RPMI8226 (cell line): ENCODE measurements at regions not wholly inside any gene's neighbourhood (a gene's known extent, or its start where the extent isn't known, plus 50 kb on each side); places are given as distances from the start of the nearest gene placed in this dataset.

Source experiments
- DNase-seq: peaks from one replicate; pipeline ENCODE4 v3.0.0-alpha.2; 2015

- no peak for DNase-seq
Observed at GRCh38 chr9:30661925-30662324, 1722.5 kb upstream of the ACO1 start.

- no peak for DNase-seq
Observed at GRCh38 chr9:30670805-30671562, 1713.5 kb upstream of the ACO1 start.

GRCh38 chr9:30673132-30673531 is 1711.3 kb upstream of the ACO1 start:
- no peak for DNase-seq

DNA sequence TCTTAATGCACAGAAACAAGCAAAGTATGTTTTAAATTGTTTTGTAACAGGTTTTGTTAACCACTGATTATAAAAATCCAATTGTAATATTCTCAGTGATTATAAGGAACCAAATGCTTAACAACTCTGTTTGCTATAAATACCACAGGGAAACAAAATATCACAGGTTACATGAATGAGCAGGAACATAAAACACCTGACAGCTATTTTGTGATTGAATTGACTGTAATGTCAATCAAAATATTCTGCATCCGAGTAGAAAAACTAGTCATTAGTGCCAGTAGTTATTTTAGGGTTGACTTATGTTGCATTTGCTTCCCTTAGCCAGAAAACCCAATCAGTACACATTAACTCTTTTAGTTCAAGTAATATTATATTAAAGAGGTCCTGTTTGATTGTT is 1707.8 kb upstream of the ACO1 start:
- DNase-seq, result no peak

DNA sequence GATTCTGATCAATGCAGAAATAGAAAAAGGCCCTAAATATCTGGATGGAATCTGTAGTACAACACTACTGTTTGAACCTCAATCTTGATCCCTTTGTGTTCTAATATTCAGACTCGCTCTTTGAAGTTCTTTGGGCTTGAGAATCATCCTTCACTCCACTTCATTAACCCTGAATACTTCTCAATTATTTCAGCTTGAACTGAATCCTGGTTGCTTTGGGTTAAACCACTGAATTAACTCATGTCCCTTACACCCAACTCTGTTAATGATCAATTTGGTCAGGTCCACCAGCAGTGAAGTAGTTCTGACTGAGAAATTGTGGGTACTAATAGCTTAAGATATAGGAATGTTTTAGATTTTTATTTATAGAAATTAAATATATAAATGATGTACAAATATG is 1707.2 kb upstream of the ACO1 start:
- DNase-seq, result no peak

DNA sequence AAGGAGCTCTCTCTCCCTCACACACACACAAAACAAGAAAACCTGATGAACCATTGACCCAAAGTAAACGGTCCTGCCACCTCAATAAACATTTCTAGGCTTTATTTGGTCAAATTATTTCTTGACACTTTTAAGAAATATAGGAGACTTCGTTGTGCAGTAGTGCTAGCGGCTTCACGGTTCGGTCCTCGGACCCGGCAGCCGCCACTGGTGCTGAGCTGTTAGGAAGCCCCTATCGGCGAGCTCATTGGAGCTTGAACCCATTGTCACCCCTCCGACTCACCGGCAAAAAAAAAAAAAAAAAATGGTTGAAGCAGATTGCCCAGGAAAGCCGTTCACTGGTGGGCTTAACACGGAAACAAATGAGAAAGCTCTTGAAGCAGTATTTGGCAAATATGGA is 1695.6 kb upstream of the ACO1 start:
- DNase-seq, result no peak

DNA sequence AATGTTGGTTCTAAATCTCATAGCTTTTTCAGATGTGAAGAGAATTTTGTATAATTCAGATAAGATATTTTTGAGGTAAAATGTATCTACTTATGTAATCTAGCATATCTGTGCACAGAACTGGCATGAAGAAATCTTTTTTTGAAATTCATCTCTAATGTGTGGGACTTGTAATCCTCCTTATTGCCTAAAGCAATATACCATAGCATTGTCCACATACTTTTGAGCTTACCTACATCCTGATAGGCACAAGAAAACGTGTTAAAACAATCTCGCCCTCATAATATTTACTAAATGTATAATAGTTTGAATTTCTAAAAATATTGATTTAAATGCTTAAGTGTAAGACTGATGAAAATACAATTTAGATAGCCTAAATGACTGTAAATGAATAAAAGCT is 1686.5 kb upstream of the ACO1 start:
- DNase-seq, result no peak

DNA sequence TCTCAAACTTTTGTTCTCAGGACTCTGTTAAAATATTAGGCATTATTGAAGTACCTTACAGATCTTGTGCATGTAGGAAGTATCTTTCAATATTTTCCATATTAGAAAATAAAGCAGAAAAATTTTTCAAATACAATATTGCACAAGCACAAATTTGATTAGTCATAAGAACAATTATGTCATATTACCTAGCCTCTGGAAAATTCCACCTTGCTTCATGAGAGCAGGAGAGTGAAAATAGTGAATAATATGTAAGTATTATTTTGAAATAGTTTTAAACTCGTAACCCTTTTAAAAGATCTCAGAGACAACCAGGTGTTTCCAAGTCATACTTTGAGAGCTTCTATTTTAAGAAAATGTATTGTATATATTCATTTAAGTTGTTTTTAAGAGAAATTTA is 1672.9 kb upstream of the ACO1 start:
- no peak for DNase-seq

- no peak for DNase-seq
Observed at GRCh38 chr9:30713243-30713642, 1671.2 kb upstream of the ACO1 start.

- DNase-seq, result no peak
Observed at GRCh38 chr9:30714389-30714788, 1670.1 kb upstream of the ACO1 start.

- DNase-seq, result no peak
Observed at GRCh38 chr9:30718483-30718882, 1666.0 kb upstream of the ACO1 start.

DNA sequence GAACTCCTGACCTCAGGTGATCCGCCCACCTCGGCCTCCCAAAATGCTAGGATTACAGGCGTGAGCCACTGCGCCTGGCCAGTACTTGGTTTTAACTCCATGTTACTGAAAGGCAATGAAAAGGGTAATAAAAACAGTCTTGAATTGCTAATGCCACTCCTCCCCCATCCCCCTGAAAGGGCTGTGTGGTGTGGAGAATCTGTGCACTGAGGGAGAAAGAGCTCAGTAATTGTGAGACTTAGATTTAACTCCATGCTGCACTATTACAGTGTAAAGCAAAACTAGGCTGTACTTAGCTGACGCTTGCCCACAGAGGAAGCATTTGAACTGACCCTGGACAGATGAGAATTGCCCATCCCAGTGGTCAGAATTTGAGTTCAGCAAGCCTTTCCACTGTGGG is 1662.4 kb upstream of the ACO1 start:
- no peak for DNase-seq

- DNase-seq, result no peak
Observed at GRCh38 chr9:30723656-30724055, 1660.8 kb upstream of the ACO1 start.

- DNase-seq, result peak; percentile 6
Observed at GRCh38 chr9:30732060-30732459, 1652.4 kb upstream of the ACO1 start.

GRCh38 chr9:30744871-30745270 is 1639.6 kb upstream of the ACO1 start:
- DNase-seq, result no peak

DNA sequence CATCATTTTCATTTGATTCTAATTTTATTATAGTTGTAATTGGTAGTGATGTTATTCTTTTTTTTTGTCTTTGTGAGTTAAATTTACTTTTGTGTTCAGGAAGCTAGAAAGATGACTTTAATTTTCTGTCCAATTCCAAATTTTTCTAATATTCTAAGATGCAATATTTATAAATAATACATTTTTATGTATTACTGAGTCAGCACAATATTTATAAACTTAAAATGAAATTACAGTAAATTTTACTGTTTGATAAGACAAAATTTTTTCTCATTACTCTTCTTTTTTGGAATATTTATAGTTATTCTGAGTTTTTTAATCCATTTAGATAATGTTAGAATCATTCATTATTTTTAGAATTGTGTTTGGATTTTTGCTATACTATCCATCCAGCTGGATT is 1637.9 kb upstream of the ACO1 start:
- no peak for DNase-seq

- DNase-seq, result no peak
Observed at GRCh38 chr9:30757723-30758122, 1626.7 kb upstream of the ACO1 start.

DNA sequence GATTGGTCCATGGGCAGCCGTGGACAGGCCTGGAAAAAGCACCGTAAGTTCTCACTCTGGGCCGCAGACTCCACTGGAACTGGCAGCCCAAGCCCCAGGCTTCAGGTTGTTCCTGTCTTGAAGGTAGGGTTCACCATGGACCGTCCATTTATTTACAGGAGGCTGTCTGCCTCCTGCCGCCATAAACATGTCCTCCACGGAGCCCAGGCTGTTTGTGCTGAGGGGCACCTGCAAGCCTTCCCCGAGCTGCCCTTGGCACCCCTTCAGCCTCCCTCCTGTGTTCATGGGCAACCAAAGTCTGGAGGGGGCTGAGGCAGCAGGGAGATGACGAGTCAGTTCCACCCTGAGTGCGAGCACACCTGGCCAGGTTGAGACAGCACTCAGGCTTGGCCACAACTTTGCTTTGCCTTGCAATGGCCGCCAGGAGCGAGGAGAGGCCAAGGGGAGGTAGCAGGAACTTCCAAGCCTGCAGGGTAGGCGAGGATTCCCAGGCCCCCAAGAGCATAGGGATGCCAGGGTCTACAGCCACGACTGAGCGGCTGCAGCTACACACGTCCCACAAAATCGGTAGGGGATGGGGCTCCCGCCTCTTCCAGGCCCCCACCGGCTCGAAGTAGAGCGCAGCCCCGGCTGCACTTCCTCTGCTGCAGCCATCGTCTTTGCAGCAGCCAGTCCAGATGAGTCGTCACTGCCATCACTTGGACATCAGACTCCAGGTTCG is 1625.6 kb upstream of the ACO1 start:
- DNase-seq, result no peak

GRCh38 chr9:30765318-30765717 is 1619.1 kb upstream of the ACO1 start:
- no peak for DNase-seq

- no peak for DNase-seq
Observed at GRCh38 chr9:30771163-30771708, 1613.2 kb upstream of the ACO1 start.

DNA sequence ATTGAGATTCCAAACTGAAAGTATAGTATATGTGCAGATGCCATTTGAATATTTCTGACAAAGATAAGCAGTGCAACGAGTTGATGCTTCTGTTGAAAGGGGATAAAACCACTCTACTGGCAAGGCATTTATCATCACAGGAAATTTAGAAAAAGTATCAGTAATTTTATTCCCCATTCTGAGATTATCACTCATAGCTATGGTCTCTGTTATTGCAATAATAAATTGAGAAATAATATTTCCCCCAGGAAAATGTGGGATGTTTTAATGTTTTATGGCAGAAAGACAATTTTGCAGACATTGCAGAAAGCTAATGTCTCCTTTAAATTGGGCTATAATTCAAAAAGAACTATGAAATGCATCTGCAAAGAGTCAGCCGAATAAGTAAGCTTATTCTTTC is 1612.7 kb upstream of the ACO1 start:
- DNase-seq, result no peak

DNA sequence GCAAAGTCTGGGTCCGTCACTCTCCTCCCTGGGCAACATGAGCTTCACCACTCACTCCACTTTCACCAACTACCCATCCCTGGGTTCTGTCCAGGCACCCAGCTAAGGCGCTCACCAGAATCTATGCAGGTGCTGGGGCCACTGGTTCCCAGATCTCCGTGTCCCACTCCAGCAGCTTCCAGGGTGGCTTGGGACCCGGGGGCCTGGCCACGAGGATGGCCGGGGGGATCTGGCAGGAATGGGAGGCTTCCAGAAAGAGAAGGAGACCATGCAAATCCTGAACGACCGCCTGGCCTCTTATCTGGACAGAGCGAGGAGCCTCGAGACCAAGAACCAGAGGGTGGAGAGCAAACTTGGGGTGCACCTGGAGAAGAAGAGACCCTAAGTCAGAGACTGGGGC is 1611.0 kb upstream of the ACO1 start:
- DNase-seq, result no peak

GRCh38 chr9:30774326-30774725 is 1610.1 kb upstream of the ACO1 start:
- peak; percentile 16 for DNase-seq

DNA sequence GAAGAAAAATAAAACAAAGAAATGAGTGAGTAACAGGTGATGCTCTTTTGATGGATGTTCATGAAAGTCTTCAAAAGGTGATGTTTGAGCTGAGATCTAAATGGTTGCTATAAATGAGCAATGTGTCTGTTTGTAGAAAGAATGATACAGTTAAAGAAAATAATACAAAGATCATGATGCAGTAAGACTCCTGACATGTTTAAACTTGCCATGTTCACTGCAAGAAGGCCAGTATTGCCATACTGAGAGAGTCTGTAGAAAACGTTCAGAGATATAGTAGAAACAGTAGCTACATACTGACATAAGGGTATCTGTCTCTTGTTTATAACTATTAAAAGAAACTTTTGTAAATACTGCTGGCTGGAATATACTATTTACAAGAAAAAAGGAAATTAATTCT is 1609.2 kb upstream of the ACO1 start:
- no peak for DNase-seq
